GM23338 (cell line): ENCODE measurements at regions not wholly inside any gene's neighbourhood (a gene's known extent, or its start where the extent isn't known, plus 50 kb on each side); places are given as distances from the start of the nearest gene placed in this dataset.

Source experiments
- CREB1 ChIP-seq: fragments of 250-450 bp; sonication (Bioruptor Pico); IDR thresholded peaks from 2 replicates; pipeline ENCODE4 v1.5.0; 2020; ENCODE audit warnings: low read depth, mild to moderate bottlenecking, moderate library complexity
- EZH2 ChIP-seq: fragments of 200-600 bp; sonication (generic); IDR thresholded peaks from one replicate; pipeline ENCODE4 v1.8.0; 2017; ENCODE audit warnings: antibody characterized with exemption, mild to moderate bottlenecking, low read depth; ENCODE audit not compliant: unreplicated experiment
- EZH2phosphoT487 ChIP-seq: fragments of 200-600 bp; sonication (generic); IDR thresholded peaks from one replicate; pipeline ENCODE4 v1.8.1; 2018; ENCODE audit warnings: antibody characterized with exemption; ENCODE audit not compliant: unreplicated experiment
- JUNB ChIP-seq: IDR thresholded peaks from one replicate; pipeline ENCODE4 v1.6.1; 2016; ENCODE audit warnings: antibody characterized with exemption; ENCODE audit not compliant: unreplicated experiment
- NANOG ChIP-seq: IDR thresholded peaks from 2 replicates; pipeline ENCODE4 v1.6.1; 2016; ENCODE audit warnings: antibody characterized with exemption, borderline replicate concordance
- POLR2AphosphoS5 ChIP-seq: IDR thresholded peaks from 2 replicates; pipeline ENCODE4 v1.6.1; 2016; ENCODE audit warnings: antibody characterized with exemption, low read depth
- ZNF331 ChIP-seq: fragments of 250-450 bp; sonication (Bioruptor Pico); IDR thresholded peaks from 2 replicates; pipeline ENCODE4 v1.5.0; 2020; ENCODE audit warnings: low read depth, mild to moderate bottlenecking, moderate library complexity
- TF ChIP-seq, protein P1 (sequence below), 2 experiments: fragments of 200-600 bp in 1 of 2; sonication (generic) in 1 of 2; conservative IDR thresholded peaks; 2 replicates each; pipeline versions ENCODE4 v1.5.1 to v1.6.1; 2016 to 2017; ENCODE audit warnings: antibody characterized with exemption in 2 of 2, low read depth in 2 of 2, mild to moderate bottlenecking in 2 of 2, moderate library complexity in 1 of 2
- TF ChIP-seq, protein P2 (sequence below): IDR thresholded peaks from one replicate; pipeline ENCODE4 v1.6.1; 2018; ENCODE audit warnings: antibody characterized with exemption; ENCODE audit not compliant: unreplicated experiment
- TF ChIP-seq, protein P3 (sequence below): IDR thresholded peaks from 2 replicates; pipeline ENCODE4 v1.6.1; 2016; ENCODE audit warnings: antibody characterized with exemption
- TF ChIP-seq, protein P4 (sequence below): fragments of 250-450 bp; sonication (Bioruptor Pico); IDR thresholded peaks from 2 replicates; pipeline ENCODE4 v1.5.0; 2020; ENCODE audit warnings: mild to moderate bottlenecking, moderate library complexity

DNA sequence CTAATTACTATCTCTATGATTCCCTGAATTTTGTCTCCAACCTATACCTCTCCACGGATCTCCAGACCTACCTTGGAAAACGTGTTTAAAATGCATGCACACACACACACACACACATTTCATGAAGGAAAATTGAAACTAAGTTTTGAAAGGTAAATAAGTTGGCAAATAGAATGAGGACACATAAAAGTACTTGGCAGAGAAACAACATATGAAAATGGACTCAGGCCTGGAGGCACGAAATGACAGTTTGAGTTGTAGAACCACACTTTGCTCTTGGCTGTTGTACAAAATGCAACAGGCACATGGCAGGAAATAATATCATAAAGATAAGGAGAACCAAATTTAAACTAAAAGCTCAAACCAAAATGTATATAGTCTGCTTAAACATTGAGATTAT lies 868.1 kb upstream of the CNTNAP5 start:
- TF ChIP-seq, protein P1, sequence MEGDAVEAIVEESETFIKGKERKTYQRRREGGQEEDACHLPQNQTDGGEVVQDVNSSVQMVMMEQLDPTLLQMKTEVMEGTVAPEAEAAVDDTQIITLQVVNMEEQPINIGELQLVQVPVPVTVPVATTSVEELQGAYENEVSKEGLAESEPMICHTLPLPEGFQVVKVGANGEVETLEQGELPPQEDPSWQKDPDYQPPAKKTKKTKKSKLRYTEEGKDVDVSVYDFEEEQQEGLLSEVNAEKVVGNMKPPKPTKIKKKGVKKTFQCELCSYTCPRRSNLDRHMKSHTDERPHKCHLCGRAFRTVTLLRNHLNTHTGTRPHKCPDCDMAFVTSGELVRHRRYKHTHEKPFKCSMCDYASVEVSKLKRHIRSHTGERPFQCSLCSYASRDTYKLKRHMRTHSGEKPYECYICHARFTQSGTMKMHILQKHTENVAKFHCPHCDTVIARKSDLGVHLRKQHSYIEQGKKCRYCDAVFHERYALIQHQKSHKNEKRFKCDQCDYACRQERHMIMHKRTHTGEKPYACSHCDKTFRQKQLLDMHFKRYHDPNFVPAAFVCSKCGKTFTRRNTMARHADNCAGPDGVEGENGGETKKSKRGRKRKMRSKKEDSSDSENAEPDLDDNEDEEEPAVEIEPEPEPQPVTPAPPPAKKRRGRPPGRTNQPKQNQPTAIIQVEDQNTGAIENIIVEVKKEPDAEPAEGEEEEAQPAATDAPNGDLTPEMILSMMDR (conservative IDR thresholded peaks at IDR 0.05; ENCODE audit: low read depth in 2 of 2), result no peak
- no peak for TF ChIP-seq POLR2AphosphoS5
- no peak for TF ChIP-seq EZH2
- TF ChIP-seq ZNF331 (CRISPR knock-in tag), result no peak
- TF ChIP-seq EZH2phosphoT487, result no peak
- TF ChIP-seq, protein P2, sequence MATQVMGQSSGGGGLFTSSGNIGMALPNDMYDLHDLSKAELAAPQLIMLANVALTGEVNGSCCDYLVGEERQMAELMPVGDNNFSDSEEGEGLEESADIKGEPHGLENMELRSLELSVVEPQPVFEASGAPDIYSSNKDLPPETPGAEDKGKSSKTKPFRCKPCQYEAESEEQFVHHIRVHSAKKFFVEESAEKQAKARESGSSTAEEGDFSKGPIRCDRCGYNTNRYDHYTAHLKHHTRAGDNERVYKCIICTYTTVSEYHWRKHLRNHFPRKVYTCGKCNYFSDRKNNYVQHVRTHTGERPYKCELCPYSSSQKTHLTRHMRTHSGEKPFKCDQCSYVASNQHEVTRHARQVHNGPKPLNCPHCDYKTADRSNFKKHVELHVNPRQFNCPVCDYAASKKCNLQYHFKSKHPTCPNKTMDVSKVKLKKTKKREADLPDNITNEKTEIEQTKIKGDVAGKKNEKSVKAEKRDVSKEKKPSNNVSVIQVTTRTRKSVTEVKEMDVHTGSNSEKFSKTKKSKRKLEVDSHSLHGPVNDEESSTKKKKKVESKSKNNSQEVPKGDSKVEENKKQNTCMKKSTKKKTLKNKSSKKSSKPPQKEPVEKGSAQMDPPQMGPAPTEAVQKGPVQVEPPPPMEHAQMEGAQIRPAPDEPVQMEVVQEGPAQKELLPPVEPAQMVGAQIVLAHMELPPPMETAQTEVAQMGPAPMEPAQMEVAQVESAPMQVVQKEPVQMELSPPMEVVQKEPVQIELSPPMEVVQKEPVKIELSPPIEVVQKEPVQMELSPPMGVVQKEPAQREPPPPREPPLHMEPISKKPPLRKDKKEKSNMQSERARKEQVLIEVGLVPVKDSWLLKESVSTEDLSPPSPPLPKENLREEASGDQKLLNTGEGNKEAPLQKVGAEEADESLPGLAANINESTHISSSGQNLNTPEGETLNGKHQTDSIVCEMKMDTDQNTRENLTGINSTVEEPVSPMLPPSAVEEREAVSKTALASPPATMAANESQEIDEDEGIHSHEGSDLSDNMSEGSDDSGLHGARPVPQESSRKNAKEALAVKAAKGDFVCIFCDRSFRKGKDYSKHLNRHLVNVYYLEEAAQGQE, result no peak
- TF ChIP-seq JUNB, result no peak
- TF ChIP-seq, protein P3, sequence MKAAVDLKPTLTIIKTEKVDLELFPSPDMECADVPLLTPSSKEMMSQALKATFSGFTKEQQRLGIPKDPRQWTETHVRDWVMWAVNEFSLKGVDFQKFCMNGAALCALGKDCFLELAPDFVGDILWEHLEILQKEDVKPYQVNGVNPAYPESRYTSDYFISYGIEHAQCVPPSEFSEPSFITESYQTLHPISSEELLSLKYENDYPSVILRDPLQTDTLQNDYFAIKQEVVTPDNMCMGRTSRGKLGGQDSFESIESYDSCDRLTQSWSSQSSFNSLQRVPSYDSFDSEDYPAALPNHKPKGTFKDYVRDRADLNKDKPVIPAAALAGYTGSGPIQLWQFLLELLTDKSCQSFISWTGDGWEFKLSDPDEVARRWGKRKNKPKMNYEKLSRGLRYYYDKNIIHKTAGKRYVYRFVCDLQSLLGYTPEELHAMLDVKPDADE, result no peak
- no peak for TF ChIP-seq CREB1 (CRISPR knock-in tag)
- no peak for TF ChIP-seq NANOG
- TF ChIP-seq, protein P4, sequence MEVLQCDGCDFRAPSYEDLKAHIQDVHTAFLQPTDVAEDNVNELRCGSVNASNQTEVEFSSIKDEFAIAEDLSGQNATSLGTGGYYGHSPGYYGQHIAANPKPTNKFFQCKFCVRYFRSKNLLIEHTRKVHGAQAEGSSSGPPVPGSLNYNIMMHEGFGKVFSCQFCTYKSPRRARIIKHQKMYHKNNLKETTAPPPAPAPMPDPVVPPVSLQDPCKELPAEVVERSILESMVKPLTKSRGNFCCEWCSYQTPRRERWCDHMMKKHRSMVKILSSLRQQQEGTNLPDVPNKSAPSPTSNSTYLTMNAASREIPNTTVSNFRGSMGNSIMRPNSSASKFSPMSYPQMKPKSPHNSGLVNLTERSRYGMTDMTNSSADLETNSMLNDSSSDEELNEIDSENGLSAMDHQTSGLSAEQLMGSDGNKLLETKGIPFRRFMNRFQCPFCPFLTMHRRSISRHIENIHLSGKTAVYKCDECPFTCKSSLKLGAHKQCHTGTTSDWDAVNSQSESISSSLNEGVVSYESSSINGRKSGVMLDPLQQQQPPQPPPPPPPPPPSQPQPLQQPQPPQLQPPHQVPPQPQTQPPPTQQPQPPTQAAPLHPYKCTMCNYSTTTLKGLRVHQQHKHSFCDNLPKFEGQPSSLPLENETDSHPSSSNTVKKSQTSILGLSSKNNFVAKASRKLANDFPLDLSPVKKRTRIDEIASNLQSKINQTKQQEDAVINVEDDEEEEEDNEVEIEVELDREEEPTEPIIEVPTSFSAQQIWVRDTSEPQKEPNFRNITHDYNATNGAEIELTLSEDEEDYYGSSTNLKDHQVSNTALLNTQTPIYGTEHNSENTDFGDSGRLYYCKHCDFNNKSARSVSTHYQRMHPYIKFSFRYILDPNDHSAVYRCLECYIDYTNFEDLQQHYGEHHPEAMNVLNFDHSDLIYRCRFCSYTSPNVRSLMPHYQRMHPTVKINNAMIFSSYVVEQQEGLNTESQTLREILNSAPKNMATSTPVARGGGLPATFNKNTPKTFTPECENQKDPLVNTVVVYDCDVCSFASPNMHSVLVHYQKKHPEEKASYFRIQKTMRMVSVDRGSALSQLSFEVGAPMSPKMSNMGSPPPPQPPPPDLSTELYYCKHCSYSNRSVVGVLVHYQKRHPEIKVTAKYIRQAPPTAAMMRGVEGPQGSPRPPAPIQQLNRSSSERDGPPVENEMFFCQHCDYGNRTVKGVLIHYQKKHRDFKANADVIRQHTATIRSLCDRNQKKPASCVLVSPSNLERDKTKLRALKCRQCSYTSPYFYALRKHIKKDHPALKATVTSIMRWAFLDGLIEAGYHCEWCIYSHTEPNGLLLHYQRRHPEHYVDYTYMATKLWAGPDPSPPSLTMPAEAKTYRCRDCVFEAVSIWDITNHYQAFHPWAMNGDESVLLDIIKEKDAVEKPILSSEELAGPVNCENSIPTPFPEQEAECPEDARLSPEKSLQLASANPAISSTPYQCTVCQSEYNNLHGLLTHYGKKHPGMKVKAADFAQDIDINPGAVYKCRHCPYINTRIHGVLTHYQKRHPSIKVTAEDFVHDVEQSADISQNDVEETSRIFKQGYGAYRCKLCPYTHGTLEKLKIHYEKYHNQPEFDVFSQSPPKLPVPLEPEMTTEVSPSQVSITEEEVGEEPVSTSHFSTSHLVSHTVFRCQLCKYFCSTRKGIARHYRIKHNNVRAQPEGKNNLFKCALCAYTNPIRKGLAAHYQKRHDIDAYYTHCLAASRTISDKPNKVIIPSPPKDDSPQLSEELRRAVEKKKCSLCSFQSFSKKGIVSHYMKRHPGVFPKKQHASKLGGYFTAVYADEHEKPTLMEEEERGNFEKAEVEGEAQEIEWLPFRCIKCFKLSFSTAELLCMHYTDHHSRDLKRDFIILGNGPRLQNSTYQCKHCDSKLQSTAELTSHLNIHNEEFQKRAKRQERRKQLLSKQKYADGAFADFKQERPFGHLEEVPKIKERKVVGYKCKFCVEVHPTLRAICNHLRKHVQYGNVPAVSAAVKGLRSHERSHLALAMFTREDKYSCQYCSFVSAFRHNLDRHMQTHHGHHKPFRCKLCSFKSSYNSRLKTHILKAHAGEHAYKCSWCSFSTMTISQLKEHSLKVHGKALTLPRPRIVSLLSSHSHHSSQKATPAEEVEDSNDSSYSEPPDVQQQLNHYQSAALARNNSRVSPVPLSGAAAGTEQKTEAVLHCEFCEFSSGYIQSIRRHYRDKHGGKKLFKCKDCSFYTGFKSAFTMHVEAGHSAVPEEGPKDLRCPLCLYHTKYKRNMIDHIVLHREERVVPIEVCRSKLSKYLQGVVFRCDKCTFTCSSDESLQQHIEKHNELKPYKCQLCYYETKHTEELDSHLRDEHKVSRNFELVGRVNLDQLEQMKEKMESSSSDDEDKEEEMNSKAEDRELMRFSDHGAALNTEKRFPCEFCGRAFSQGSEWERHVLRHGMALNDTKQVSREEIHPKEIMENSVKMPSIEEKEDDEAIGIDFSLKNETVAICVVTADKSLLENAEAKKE (CRISPR knock-in tag), result no peak
